Activated naive CD8-positive, alpha-beta T cell treated with anti-CD3 and anti-CD28 coated beads, Interleukin-2, amount 10 ng/mL, durations not matched to agents 7 days and 5 days (primary cell): ENCODE measurements at regions not wholly inside any gene's neighbourhood (a gene's known extent, or its start where the extent isn't known, plus 50 kb on each side); places are given as distances from the start of the nearest gene placed in this dataset.
"Not testable (repeated sequence)": the region's sequence is repeated elsewhere in the genome, so short reads cannot be mapped to it uniquely, and the experiment has no call there.

ENCODE experiments used
- ATAC-seq: fragments of 150-1000 bp; cut with Tn5 transposase; one replicate; pipeline ENCODE4 v1.10.0; 2021; ENCODE audit warnings: low read depth, moderate library complexity
- POLR2A ChIA-PET: fragments of 350-600 bp; sonication (Branson Sonifier 250); formaldehyde crosslinking; loops from one replicate; lab custom pipeline; 2021; ENCODE audit warnings: antibody characterized with exemption; lab: Charles Lee
- DNase-seq: peaks from one replicate; pipeline ENCODE4 v3.0.0; 2021
- H3K27ac Mint-ChIP-seq: one replicate; pipeline ENCODE4 v1.8.0; 2022; ENCODE audit warnings: mild to moderate bottlenecking, mixed read lengths
- H3K27me3 Mint-ChIP-seq: one replicate; pipeline ENCODE4 v1.8.0; 2022; ENCODE audit warnings: mild to moderate bottlenecking, moderate library complexity, mixed read lengths
- H3K36me3 Mint-ChIP-seq: one replicate; pipeline ENCODE4 v1.8.0; 2021; ENCODE audit warnings: mild to moderate bottlenecking, mixed read lengths
- H3K4me1 Mint-ChIP-seq: one replicate; pipeline ENCODE4 v1.8.0; 2021; ENCODE audit warnings: mixed read lengths
- H3K4me3 Mint-ChIP-seq: one replicate; pipeline ENCODE4 v1.8.0; 2022; ENCODE audit warnings: mild to moderate bottlenecking, moderate library complexity, mixed read lengths
- H3K9me3 Mint-ChIP-seq: one replicate; pipeline ENCODE4 v1.8.0; 2021; ENCODE audit warnings: mixed read lengths

DNA sequence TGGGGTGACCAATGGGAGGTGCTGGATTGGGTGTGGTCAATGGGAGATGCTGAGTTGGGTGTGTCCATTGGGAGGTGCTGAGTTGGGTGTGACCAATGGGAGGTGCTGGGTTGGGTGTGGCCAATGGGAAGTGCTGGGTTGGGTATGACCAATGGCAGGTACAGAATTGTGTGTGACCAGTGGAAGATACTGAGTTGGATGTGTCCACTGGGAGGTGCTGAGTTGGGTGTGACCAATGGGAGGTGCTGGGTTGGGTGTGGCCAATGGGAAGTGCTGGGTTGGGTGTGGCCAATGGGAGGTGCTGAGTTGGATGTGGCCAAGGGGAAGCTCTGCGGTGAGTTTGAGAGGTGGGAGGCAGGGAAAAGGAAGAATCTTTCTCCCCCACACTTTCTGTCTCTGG, 250.0 kb upstream of the PROK2 start:
- H3K27ac Mint-ChIP-seq: no peak overlapping the region
- peaks cover 4% of the 10 kb centered on the region for H3K4me1 Mint-ChIP-seq
- POLR2A ChIA-PET: no interaction called here
- peaks cover 3% of the 10 kb centered on the region for H3K36me3 Mint-ChIP-seq
- DNase-seq: no peak
- H3K4me3 Mint-ChIP-seq: no peak overlapping the region
- H3K27me3 Mint-ChIP-seq: peaks cover 4% of the 10 kb centered on the region
- H3K9me3 Mint-ChIP-seq: peaks cover 6% of the 10 kb centered on the region
- ATAC-seq: no peak

GRCh38 chr3:72033666-72034428, 248.9 kb upstream of the PROK2 start:
- peaks cover 4% of the 10 kb centered on the region for H3K27me3 Mint-ChIP-seq
- H3K4me3 Mint-ChIP-seq: no peak overlapping the region
- peaks cover 6% of the 10 kb centered on the region for H3K9me3 Mint-ChIP-seq
- ATAC-seq: no peak
- H3K36me3 Mint-ChIP-seq: peaks cover 3% of the 10 kb centered on the region
- H3K4me1 Mint-ChIP-seq: peaks cover 4% of the 10 kb centered on the region
- DNase-seq: no peak
- no peak overlapping the region for H3K27ac Mint-ChIP-seq
- POLR2A ChIA-PET: no interaction called here

DNA sequence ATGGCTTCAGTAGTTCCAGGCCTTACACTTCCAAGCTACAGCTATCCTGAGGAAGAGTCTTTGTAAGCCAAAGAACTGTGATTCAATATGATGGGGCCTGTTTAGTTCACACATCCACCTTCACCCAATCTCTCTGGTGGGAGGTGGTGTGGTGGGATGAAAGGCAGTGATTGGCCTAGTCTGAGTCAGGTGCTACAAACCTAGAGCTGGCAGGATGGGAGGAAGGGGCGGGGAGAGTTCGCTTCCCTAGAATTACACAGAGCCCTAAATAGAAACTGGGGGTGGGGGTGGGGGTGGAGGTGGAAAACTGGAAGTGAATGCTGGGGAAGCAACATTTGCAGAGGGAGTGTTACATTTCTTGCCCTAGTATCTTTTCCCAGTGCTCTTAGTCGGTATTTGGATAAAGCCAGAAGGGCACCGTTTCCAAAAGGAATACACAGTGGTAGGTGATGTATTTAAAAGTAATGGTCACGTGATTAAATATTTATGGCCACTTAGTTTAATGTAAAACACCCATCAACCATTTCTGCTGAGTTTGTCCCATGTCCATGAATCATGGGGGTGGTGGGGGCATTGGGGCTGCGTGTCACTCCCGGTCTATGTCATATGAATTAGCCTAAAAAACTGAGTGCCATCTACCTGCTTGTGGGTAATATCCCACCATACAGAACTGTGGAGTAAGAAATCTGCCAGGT, 247.6 kb upstream of the PROK2 start:
- no peak overlapping the region for H3K4me3 Mint-ChIP-seq
- POLR2A ChIA-PET: no interaction called here
- peaks cover 3% of the 10 kb centered on the region for H3K4me1 Mint-ChIP-seq
- DNase-seq: no peak
- peaks cover 5% of the 10 kb centered on the region for H3K9me3 Mint-ChIP-seq
- H3K27me3 Mint-ChIP-seq: peaks cover 1% of the 10 kb centered on the region
- peaks cover 2% of the 10 kb centered on the region for H3K36me3 Mint-ChIP-seq
- H3K27ac Mint-ChIP-seq: no peak overlapping the region
- ATAC-seq: no peak

DNA sequence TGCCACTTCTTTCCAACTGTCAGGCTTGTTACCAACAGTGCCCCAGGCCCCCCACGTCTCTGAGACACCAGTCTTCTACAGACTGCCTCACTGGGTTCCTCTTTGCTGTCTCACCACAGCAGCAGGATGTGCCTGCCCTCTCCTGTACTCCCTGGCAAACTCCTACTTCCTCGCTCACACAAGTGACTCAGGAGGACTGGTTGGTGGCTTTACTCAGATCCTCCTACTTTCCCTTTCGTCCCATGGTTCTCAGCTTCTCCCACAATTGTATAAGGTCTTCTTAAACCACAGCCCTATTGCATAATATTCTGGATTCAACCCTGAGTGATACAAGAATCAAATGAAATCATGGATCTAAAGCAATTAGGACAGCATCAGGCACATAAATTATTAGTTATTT, 246.6 kb upstream of the PROK2 start:
- Mint-ChIP-seq H3K27ac (no peak overlapping the region), H3K4me1 (peaks cover 2% of the 10 kb centered on the region), H3K4me3 (no peak overlapping the region), H3K36me3 (no peaks in the 10 kb centered on the region), H3K27me3 (no peaks in the 10 kb centered on the region), H3K9me3 (peaks cover 2% of the 10 kb centered on the region)
- POLR2A ChIA-PET: no interaction called here
- DNase-seq (no peak), ATAC-seq (no peak)

- H3K27ac Mint-ChIP-seq, H3K27me3 Mint-ChIP-seq, H3K9me3 Mint-ChIP-seq, DNase-seq, POLR2A ChIA-PET, H3K4me3 Mint-ChIP-seq, ATAC-seq, H3K4me1 Mint-ChIP-seq, H3K36me3 Mint-ChIP-seq: not testable (repeated sequence)
Observed at GRCh38 chr3:72030296-72030695, 245.3 kb upstream of the PROK2 start.

DNA sequence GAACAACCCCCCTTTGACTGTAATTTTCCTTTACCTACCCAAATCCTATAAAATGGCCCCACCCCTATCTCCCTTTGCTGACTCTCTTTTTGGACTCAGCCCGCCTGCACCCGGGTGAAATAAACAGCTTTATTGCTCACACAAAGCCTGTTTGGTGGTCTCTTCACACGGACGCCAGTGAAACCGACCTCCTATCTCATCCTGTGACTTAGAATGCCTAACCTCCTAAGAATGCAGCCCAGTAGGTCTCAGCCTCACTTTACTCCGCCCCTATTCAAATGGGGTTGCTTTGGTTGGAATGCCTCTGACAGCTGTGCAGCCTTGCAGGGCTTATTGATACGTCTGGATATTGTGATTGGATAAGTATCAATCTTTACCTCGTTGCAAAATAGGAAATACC, 243.8 kb upstream of the PROK2 start:
- H3K27ac Mint-ChIP-seq: not testable (repeated sequence)

DNA sequence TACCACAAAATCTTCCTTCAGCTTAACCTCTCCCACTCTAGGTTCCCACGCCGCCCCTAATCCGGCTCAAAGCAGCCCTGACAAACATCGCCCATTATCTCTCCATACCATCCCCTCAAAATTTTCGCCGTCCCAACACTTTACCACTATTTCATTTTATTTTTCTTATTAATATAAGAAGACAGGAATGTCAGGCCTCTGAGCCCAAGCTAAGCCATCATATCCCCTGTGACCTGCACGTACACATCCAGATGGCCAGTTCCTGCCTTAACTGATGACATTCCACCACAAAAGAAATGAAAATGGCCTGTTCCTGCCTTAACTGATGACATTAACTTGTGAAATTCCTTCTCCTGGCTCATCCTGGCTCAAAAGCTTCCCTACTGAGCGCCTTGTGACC, 243.4 kb upstream of the PROK2 start:
- H3K9me3 Mint-ChIP-seq, DNase-seq, POLR2A ChIA-PET, H3K27me3 Mint-ChIP-seq, H3K27ac Mint-ChIP-seq, H3K4me1 Mint-ChIP-seq, H3K4me3 Mint-ChIP-seq, H3K36me3 Mint-ChIP-seq, ATAC-seq: not testable (repeated sequence)

More for the DNA sequence above, 243.8 kb upstream of the PROK2 start:
- POLR2A ChIA-PET, DNase-seq, H3K4me1 Mint-ChIP-seq, H3K9me3 Mint-ChIP-seq, ATAC-seq, H3K4me3 Mint-ChIP-seq, H3K27me3 Mint-ChIP-seq, H3K36me3 Mint-ChIP-seq: not testable (repeated sequence)

- H3K4me1 Mint-ChIP-seq, H3K27me3 Mint-ChIP-seq, POLR2A ChIA-PET, H3K27ac Mint-ChIP-seq, ATAC-seq, H3K36me3 Mint-ChIP-seq, H3K9me3 Mint-ChIP-seq, H3K4me3 Mint-ChIP-seq, DNase-seq: not testable (repeated sequence)
Observed at GRCh38 chr3:72027728-72028127, 242.8 kb upstream of the PROK2 start.

GRCh38 chr3:72022027-72022426, 237.1 kb upstream of the PROK2 start:
- H3K4me3 Mint-ChIP-seq: no peak overlapping the region
- peaks cover 9% of the 10 kb centered on the region for H3K9me3 Mint-ChIP-seq
- DNase-seq (no peak), ATAC-seq (no peak)
- no peak overlapping the region for H3K27ac Mint-ChIP-seq
- H3K4me1 Mint-ChIP-seq: no peaks in the 10 kb centered on the region
- no peaks in the 10 kb centered on the region for H3K27me3 Mint-ChIP-seq
- POLR2A ChIA-PET: no interaction called here
- no peaks in the 10 kb centered on the region for H3K36me3 Mint-ChIP-seq

- ATAC-seq (no peak), DNase-seq (no peak)
- H3K36me3 Mint-ChIP-seq: no peaks in the 10 kb centered on the region
- no peaks in the 10 kb centered on the region for H3K4me1 Mint-ChIP-seq
- peaks cover 9% of the 10 kb centered on the region for H3K9me3 Mint-ChIP-seq
- H3K4me3 Mint-ChIP-seq: no peak overlapping the region
- H3K27ac Mint-ChIP-seq: no peak overlapping the region
- no peaks in the 10 kb centered on the region for H3K27me3 Mint-ChIP-seq
- POLR2A ChIA-PET: no interaction called here
Observed at GRCh38 chr3:72021531-72021930, 236.6 kb upstream of the PROK2 start.

- H3K36me3 Mint-ChIP-seq: no peaks in the 10 kb centered on the region
Observed at GRCh38 chr3:72018343-72018984, 233.5 kb upstream of the PROK2 start.

DNA sequence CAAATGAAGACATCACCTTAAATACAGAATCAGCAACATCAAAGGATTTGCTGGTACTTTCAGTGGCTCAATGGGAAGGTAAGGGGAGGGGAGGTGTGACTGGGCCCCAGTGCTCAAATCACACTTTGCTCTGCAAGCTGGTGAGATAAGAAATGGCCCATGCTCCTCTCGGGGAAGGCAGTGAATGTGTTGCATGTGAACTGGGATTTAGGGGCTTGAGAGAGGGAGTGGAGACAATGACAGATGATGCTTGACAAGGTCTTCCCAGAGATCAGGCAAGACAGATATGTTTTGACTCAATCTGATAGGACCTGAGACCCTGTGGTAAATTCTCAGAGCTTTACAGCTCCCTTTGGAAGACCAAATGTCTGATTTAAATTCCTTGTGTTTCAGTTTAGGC, 233.0 kb upstream of the PROK2 start:
- Mint-ChIP-seq H3K36me3 (no peaks in the 10 kb centered on the region), H3K27me3 (no peaks in the 10 kb centered on the region), H3K4me3 (no peak overlapping the region), H3K27ac (no peak overlapping the region), H3K4me1 (no peaks in the 10 kb centered on the region), H3K9me3 (peaks cover 4% of the 10 kb centered on the region)
- ATAC-seq (no peak), DNase-seq (no peak)
- POLR2A ChIA-PET: no interaction called here

More at GRCh38 chr3:72018343-72018984, 233.5 kb upstream of the PROK2 start:
- H3K27me3 Mint-ChIP-seq: no peaks in the 10 kb centered on the region
- ATAC-seq (no peak), DNase-seq (no peak)
- H3K4me3 Mint-ChIP-seq: no peak overlapping the region
- H3K9me3 Mint-ChIP-seq: peaks cover 4% of the 10 kb centered on the region
- POLR2A ChIA-PET: no interaction called here
- H3K27ac Mint-ChIP-seq: no peak overlapping the region
- no peaks in the 10 kb centered on the region for H3K4me1 Mint-ChIP-seq

GRCh38 chr3:72017311-72017710, 232.4 kb upstream of the PROK2 start:
- no peak overlapping the region for H3K4me3 Mint-ChIP-seq
- H3K4me1 Mint-ChIP-seq: no peaks in the 10 kb centered on the region
- H3K9me3 Mint-ChIP-seq: peaks cover under 1% of the 10 kb centered on the region
- DNase-seq: no peak
- H3K36me3 Mint-ChIP-seq: no peaks in the 10 kb centered on the region
- H3K27ac Mint-ChIP-seq: no peak overlapping the region
- POLR2A ChIA-PET: no interaction called here
- ATAC-seq: no peak
- H3K27me3 Mint-ChIP-seq: no peaks in the 10 kb centered on the region

- Mint-ChIP-seq H3K4me1 (no peaks in the 10 kb centered on the region), H3K4me3 (no peak overlapping the region), H3K36me3 (no peaks in the 10 kb centered on the region), H3K27me3 (peaks cover 2% of the 10 kb centered on the region), H3K27ac (no peak overlapping the region), H3K9me3 (no peaks in the 10 kb centered on the region)
- DNase-seq (no peak), ATAC-seq (no peak)
- POLR2A ChIA-PET: no interaction called here
Observed at GRCh38 chr3:72015463-72015862, 230.5 kb upstream of the PROK2 start.
